ENCODE measurements at regions not wholly inside any gene's neighbourhood (a gene's known extent, or its start where the extent isn't known, plus 50 kb on each side); places are given as distances from the start of the nearest gene placed in this dataset.

GRCh38 chr3:106711650-106712049 lies 665.6 kb upstream of the CCDC54 start:
- Histone ChIP-seq H3K4me1 (ENCODE audit: low read length) (no peaks in the 10 kb centered on the region), H3K9me2 (replicated peaks; ENCODE audit: insufficient read depth, low read length) (no peaks in the 10 kb centered on the region), H3K9ac (ENCODE audit: low read length) (no peak overlapping the region), H3K27me3 (ENCODE audit: low read length) (no peaks in the 10 kb centered on the region), H3K36me3 (ENCODE audit: insufficient read depth, low read length) (no peaks in the 10 kb centered on the region), H3K4me2 (ENCODE audit: low read depth, low read length, poor library complexity, severe bottlenecking) (no peak overlapping the region), H3K27ac (ENCODE audit: low read length) (no peak overlapping the region), H4K20me1 (ENCODE audit: insufficient read depth, low read depth, low read length) (no peaks in the 10 kb centered on the region), H3K79me2 (ENCODE audit: low read length) (no peaks in the 10 kb centered on the region), H3K9me3 (ENCODE audit: low read length) (no peaks in the 10 kb centered on the region), H3K4me3 (ENCODE audit: low read length) (no peak overlapping the region), H2AFZ (ENCODE audit: low read length) (no peak overlapping the region)
- DNase-seq = no peak

- H3K4me1 ChIP-seq (ENCODE audit: low read length) = no peaks in the 10 kb centered on the region
- H3K4me2 ChIP-seq (ENCODE audit: low read depth, low read length, poor library complexity, severe bottlenecking) = no peak overlapping the region
- H4K20me1 ChIP-seq (ENCODE audit: insufficient read depth, low read depth, low read length) = no peaks in the 10 kb centered on the region
- H3K4me3 ChIP-seq (ENCODE audit: low read length) = no peak overlapping the region
- H3K27ac ChIP-seq (ENCODE audit: low read length) = no peak overlapping the region
- no peak overlapping the region for H2AFZ ChIP-seq (ENCODE audit: low read length)
- no peaks in the 10 kb centered on the region for H3K36me3 ChIP-seq (ENCODE audit: insufficient read depth, low read length)
- H3K9ac ChIP-seq (ENCODE audit: low read length) = no peak overlapping the region
- no peaks in the 10 kb centered on the region for H3K9me2 ChIP-seq (replicated peaks; ENCODE audit: insufficient read depth, low read length)
- no peak for DNase-seq
- no peaks in the 10 kb centered on the region for H3K79me2 ChIP-seq (ENCODE audit: low read length)
- no peaks in the 10 kb centered on the region for H3K9me3 ChIP-seq (ENCODE audit: low read length)
- H3K27me3 ChIP-seq (ENCODE audit: low read length) = no peaks in the 10 kb centered on the region
Measured at GRCh38 chr3:106714400-106714799, 662.8 kb upstream of the CCDC54 start.

GRCh38 chr3:106715286-106715685 lies 662.0 kb upstream of the CCDC54 start:
- Histone ChIP-seq H3K9me2 (replicated peaks; ENCODE audit: insufficient read depth, low read length) (no peaks in the 10 kb centered on the region), H3K79me2 (ENCODE audit: low read length) (no peaks in the 10 kb centered on the region), H4K20me1 (ENCODE audit: insufficient read depth, low read depth, low read length) (no peaks in the 10 kb centered on the region), H3K36me3 (ENCODE audit: insufficient read depth, low read length) (no peaks in the 10 kb centered on the region), H3K4me1 (ENCODE audit: low read length) (no peaks in the 10 kb centered on the region), H3K9me3 (ENCODE audit: low read length) (no peaks in the 10 kb centered on the region), H3K4me3 (ENCODE audit: low read length) (no peak overlapping the region), H3K27ac (ENCODE audit: low read length) (no peak overlapping the region), H3K9ac (ENCODE audit: low read length) (no peak overlapping the region), H3K4me2 (ENCODE audit: low read depth, low read length, poor library complexity, severe bottlenecking) (no peak overlapping the region), H2AFZ (ENCODE audit: low read length) (no peak overlapping the region), H3K27me3 (ENCODE audit: low read length) (no peaks in the 10 kb centered on the region)
- no peak for DNase-seq

- Histone ChIP-seq H3K9ac (ENCODE audit: low read length) (no peak overlapping the region), H3K4me1 (ENCODE audit: low read length) (no peaks in the 10 kb centered on the region), H3K27me3 (ENCODE audit: low read length) (no peaks in the 10 kb centered on the region), H4K20me1 (ENCODE audit: insufficient read depth, low read depth, low read length) (no peaks in the 10 kb centered on the region), H3K79me2 (ENCODE audit: low read length) (no peaks in the 10 kb centered on the region), H3K4me3 (ENCODE audit: low read length) (no peak overlapping the region), H3K27ac (ENCODE audit: low read length) (no peak overlapping the region), H3K36me3 (ENCODE audit: insufficient read depth, low read length) (no peaks in the 10 kb centered on the region), H3K9me3 (ENCODE audit: low read length) (no peaks in the 10 kb centered on the region), H2AFZ (ENCODE audit: low read length) (no peak overlapping the region), H3K9me2 (replicated peaks; ENCODE audit: insufficient read depth, low read length) (no peaks in the 10 kb centered on the region), H3K4me2 (ENCODE audit: low read depth, low read length, poor library complexity, severe bottlenecking) (no peak overlapping the region)
- DNase-seq = no peak
Measured at GRCh38 chr3:106717178-106717780, 660.0 kb upstream of the CCDC54 start.

- H3K79me2 ChIP-seq (ENCODE audit: low read length) = no peaks in the 10 kb centered on the region
- no peak overlapping the region for H3K4me3 ChIP-seq (ENCODE audit: low read length)
- no peak overlapping the region for H3K4me2 ChIP-seq (ENCODE audit: low read depth, low read length, poor library complexity, severe bottlenecking)
- H3K36me3 ChIP-seq (ENCODE audit: insufficient read depth, low read length) = no peaks in the 10 kb centered on the region
- no peak overlapping the region for H3K27ac ChIP-seq (ENCODE audit: low read length)
- no peaks in the 10 kb centered on the region for H4K20me1 ChIP-seq (ENCODE audit: insufficient read depth, low read depth, low read length)
- no peaks in the 10 kb centered on the region for H3K9me3 ChIP-seq (ENCODE audit: low read length)
- no peaks in the 10 kb centered on the region for H3K27me3 ChIP-seq (ENCODE audit: low read length)
- no peak overlapping the region for H2AFZ ChIP-seq (ENCODE audit: low read length)
- H3K9ac ChIP-seq (ENCODE audit: low read length) = no peak overlapping the region
- no peaks in the 10 kb centered on the region for H3K9me2 ChIP-seq (replicated peaks; ENCODE audit: insufficient read depth, low read length)
- no peaks in the 10 kb centered on the region for H3K4me1 ChIP-seq (ENCODE audit: low read length)
- no peak for DNase-seq
Measured at GRCh38 chr3:106719077-106719476, 658.2 kb upstream of the CCDC54 start.

GRCh38 chr3:106719583-106719982 lies 657.7 kb upstream of the CCDC54 start:
- H3K4me3 ChIP-seq (ENCODE audit: low read length) = no peak overlapping the region
- no peaks in the 10 kb centered on the region for H3K9me3 ChIP-seq (ENCODE audit: low read length)
- no peaks in the 10 kb centered on the region for H3K27me3 ChIP-seq (ENCODE audit: low read length)
- no peaks in the 10 kb centered on the region for H3K36me3 ChIP-seq (ENCODE audit: insufficient read depth, low read length)
- no peaks in the 10 kb centered on the region for H3K4me1 ChIP-seq (ENCODE audit: low read length)
- H2AFZ ChIP-seq (ENCODE audit: low read length) = no peak overlapping the region
- no peaks in the 10 kb centered on the region for H3K9me2 ChIP-seq (replicated peaks; ENCODE audit: insufficient read depth, low read length)
- H3K4me2 ChIP-seq (ENCODE audit: low read depth, low read length, poor library complexity, severe bottlenecking) = no peak overlapping the region
- no peak for DNase-seq
- H3K9ac ChIP-seq (ENCODE audit: low read length) = no peak overlapping the region
- no peaks in the 10 kb centered on the region for H4K20me1 ChIP-seq (ENCODE audit: insufficient read depth, low read depth, low read length)
- H3K79me2 ChIP-seq (ENCODE audit: low read length) = no peaks in the 10 kb centered on the region
- H3K27ac ChIP-seq (ENCODE audit: low read length) = no peak overlapping the region

GRCh38 chr3:106720510-106720909 lies 656.7 kb upstream of the CCDC54 start:
- Histone ChIP-seq H3K27ac (ENCODE audit: low read length) (no peak overlapping the region), H3K4me3 (ENCODE audit: low read length) (no peak overlapping the region)

GRCh38 chr3:106725566-106725965 lies 651.7 kb upstream of the CCDC54 start:
- no peak for DNase-seq

More at GRCh38 chr3:106720510-106720909, 656.7 kb upstream of the CCDC54 start:
- Histone ChIP-seq H3K9ac (ENCODE audit: low read length) (no peak overlapping the region), H4K20me1 (ENCODE audit: insufficient read depth, low read depth, low read length) (no peaks in the 10 kb centered on the region), H3K4me1 (ENCODE audit: low read length) (no peaks in the 10 kb centered on the region), H3K27me3 (ENCODE audit: low read length) (no peaks in the 10 kb centered on the region), H3K9me2 (replicated peaks; ENCODE audit: insufficient read depth, low read length) (no peaks in the 10 kb centered on the region), H2AFZ (ENCODE audit: low read length) (no peak overlapping the region), H3K4me2 (ENCODE audit: low read depth, low read length, poor library complexity, severe bottlenecking) (no peak overlapping the region), H3K79me2 (ENCODE audit: low read length) (no peaks in the 10 kb centered on the region), H3K9me3 (ENCODE audit: low read length) (no peaks in the 10 kb centered on the region), H3K36me3 (ENCODE audit: insufficient read depth, low read length) (no peaks in the 10 kb centered on the region)
- no peak for DNase-seq

More at GRCh38 chr3:106725566-106725965, 651.7 kb upstream of the CCDC54 start:
- no peak overlapping the region for H3K4me3 ChIP-seq (ENCODE audit: low read length)
- no peak overlapping the region for H3K4me2 ChIP-seq (ENCODE audit: low read depth, low read length, poor library complexity, severe bottlenecking)
- H3K27me3 ChIP-seq (ENCODE audit: low read length) = no peaks in the 10 kb centered on the region
- H3K9me3 ChIP-seq (ENCODE audit: low read length) = no peaks in the 10 kb centered on the region
- no peak overlapping the region for H3K9ac ChIP-seq (ENCODE audit: low read length)
- no peak overlapping the region for H3K27ac ChIP-seq (ENCODE audit: low read length)
- H3K36me3 ChIP-seq (ENCODE audit: insufficient read depth, low read length) = no peaks in the 10 kb centered on the region
- no peaks in the 10 kb centered on the region for H3K79me2 ChIP-seq (ENCODE audit: low read length)
- no peaks in the 10 kb centered on the region for H3K4me1 ChIP-seq (ENCODE audit: low read length)
- no peaks in the 10 kb centered on the region for H4K20me1 ChIP-seq (ENCODE audit: insufficient read depth, low read depth, low read length)
- H2AFZ ChIP-seq (ENCODE audit: low read length) = no peak overlapping the region
- H3K9me2 ChIP-seq (replicated peaks; ENCODE audit: insufficient read depth, low read length) = no peaks in the 10 kb centered on the region

All from Karpas-422 (cell line).